Hematopoietic multipotent progenitor cell treated with erythropoietin and hydrocortisone succinate and interleukin-3 and kit ligand, for 15 days (in vitro differentiated cells): ENCODE measurements at regions not wholly inside any gene's neighbourhood (a gene's known extent, or its start where the extent isn't known, plus 50 kb on each side); places are given as distances from the start of the nearest gene placed in this dataset.

Source experiments
- DNase-seq: peaks from one replicate; pipeline ENCODE4 v3.0.0-alpha.2; 2015; ENCODE audit warnings: low spot score

GRCh38 chr2:241924069-241924908 is 54.8 kb downstream of the RTP5 start:
- no peak for DNase-seq

- DNase-seq, result no peak
Observed at GRCh38 chr2:241924909-241925250, 55.4 kb downstream of the RTP5 start.

DNA sequence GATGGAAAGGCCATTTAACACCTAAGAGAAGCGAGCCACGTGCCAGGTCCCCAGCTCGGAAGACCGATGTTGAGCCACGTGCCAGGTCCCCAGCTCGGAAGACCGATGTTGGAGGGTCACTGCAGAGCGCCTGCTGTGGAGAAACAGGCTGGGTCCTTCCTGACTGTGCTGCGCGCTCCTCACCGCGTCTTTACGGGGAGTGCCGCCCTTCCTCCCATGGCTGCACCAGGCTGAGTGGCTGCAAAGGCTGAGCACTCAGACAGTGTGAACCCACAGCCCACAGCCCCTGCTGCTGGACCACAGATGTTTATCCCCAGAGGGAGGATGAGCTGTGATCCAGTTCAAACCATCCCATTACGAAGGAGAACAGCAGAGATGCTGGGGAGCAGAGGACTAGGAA is 55.7 kb downstream of the RTP5 start:
- no peak for DNase-seq

GRCh38 chr2:241925821-241926441 is 56.4 kb downstream of the RTP5 start:
- no peak for DNase-seq

GRCh38 chr2:241926541-241927311 is 57.2 kb downstream of the RTP5 start:
- no peak for DNase-seq

GRCh38 chr2:241929551-241930490 is 60.3 kb downstream of the RTP5 start:
- no peak for DNase-seq

- no peak for DNase-seq
Observed at GRCh38 chr2:241931084-241931975, 61.8 kb downstream of the RTP5 start.

- DNase-seq, result no peak
Observed at GRCh38 chr2:241931976-241932898, 62.7 kb downstream of the RTP5 start.

GRCh38 chr2:241932899-241933178 is 63.3 kb downstream of the RTP5 start:
- DNase-seq, result no peak

GRCh38 chr2:241933179-241933911 is 63.8 kb downstream of the RTP5 start:
- DNase-seq, result no peak

DNA sequence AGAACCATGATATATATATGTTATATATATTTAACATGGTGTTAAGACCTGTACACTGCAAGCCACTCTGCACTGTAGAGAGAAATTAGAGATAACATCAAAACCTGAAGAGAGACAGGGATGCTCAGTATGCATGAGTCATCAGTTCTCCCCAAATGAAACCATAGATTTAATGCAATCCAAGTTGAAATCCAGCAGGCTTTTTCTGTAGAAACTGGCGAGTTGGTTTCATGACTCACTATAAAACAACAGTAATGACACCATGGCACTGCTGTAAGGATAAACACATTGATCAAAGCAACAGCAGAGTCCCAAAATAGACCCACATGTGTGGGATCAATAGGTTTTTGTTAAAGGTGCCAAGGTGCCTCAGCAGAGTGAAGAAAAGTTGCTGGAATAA is 65.8 kb downstream of the RTP5 start:
- DNase-seq, result no peak

DNA sequence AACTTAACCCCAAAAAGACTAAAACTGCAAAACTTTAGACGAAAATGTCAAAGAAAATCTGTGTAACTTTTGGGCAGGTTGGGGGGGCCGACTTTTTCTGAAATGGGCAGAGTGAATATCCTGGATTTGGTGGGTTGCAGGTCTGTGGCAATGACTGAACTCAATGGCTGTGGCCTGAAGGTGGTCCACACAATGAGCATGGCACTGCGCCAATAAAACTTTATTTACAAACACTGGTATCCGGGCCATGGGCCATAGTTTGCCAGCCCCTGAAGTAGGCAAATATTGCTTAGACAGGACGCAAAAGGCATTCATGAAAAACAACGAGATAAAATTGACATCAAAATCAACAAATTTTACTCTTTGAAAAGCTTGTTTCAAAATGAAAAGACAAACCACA is 66.2 kb downstream of the RTP5 start:
- DNase-seq, result no peak

GRCh38 chr2:241936457-241937133 is 67.1 kb downstream of the RTP5 start:
- DNase-seq, result no peak

- no peak for DNase-seq
Observed at GRCh38 chr2:241937297-241937696, 67.8 kb downstream of the RTP5 start.

- no peak for DNase-seq
Observed at GRCh38 chr2:241939541-241939940, 70.0 kb downstream of the RTP5 start.

GRCh38 chr2:241940329-241940728 is 70.8 kb downstream of the RTP5 start:
- no peak for DNase-seq

DNA sequence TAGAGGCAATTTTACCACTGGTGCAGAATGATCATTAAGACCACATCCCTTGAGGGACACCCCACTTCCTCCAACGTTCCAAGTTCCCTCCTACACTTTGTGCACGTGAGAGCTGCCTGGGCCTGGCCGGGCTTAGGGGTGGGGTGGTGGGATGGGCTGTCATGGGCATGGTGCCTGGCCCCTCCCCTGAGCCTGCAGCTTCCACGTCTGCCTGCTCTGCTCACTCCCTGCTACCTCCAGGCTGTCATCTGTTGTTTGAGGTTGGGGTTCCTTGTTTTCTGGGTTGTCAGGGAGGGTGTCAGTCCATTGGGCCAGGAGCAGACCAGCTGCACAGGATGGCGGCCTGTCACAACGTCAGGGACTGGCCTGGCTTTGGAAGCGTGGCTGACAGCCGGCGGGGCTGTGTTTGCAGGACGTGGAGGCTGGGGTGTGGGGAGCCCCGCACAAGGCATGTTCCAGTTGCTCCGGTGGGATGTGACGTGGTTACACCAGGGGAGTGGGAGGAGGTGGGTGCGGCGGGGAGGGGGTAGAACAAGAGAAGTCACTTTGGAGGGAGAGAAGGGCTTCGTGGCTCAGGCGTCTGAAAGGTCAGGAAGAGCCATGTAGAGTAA is 72.3 kb downstream of the RTP5 start:
- DNase-seq, result no peak
